ENCODE measurements at regions not wholly inside any gene's neighbourhood (a gene's known extent, or its start where the extent isn't known, plus 50 kb on each side); places are given as distances from the start of the nearest gene placed in this dataset.
"Not testable (repeated sequence)": the region's sequence is repeated elsewhere in the genome, so short reads cannot be mapped to it uniquely, and the experiment has no call there.

- DNase-seq (ENCODE audit: low read depth): no peak
Observed at GRCh38 chr6:134669485-134669884, 280.4 kb downstream of the ALDH8A1 start.

- DNase-seq (ENCODE audit: low read depth): no peak
Observed at GRCh38 chr6:134667111-134667510, 282.8 kb downstream of the ALDH8A1 start.

- DNase-seq (ENCODE audit: low read depth): no peak
Observed at GRCh38 chr6:134666125-134666524, 283.8 kb downstream of the ALDH8A1 start.

- DNase-seq (ENCODE audit: low read depth): no peak
Observed at GRCh38 chr6:134665029-134665723, 284.7 kb downstream of the ALDH8A1 start.

GRCh38 chr6:134663800-134664535 is 285.9 kb downstream of the ALDH8A1 start:
- no peak for DNase-seq (ENCODE audit: low read depth)

- no peak for DNase-seq (ENCODE audit: low read depth)
Observed at GRCh38 chr6:134663356-134663755, 286.5 kb downstream of the ALDH8A1 start.

- DNase-seq (ENCODE audit: low read depth): no peak
Observed at GRCh38 chr6:134662077-134662700, 287.7 kb downstream of the ALDH8A1 start.

GRCh38 chr6:134659885-134660284 is 290.0 kb downstream of the ALDH8A1 start:
- not testable (repeated sequence) for DNase-seq (ENCODE audit: low read depth)

- DNase-seq (ENCODE audit: low read depth): no peak
Observed at GRCh38 chr6:134658596-134658995, 291.3 kb downstream of the ALDH8A1 start.

GRCh38 chr6:134657751-134658527 is 292.0 kb downstream of the ALDH8A1 start:
- DNase-seq (ENCODE audit: low read depth): no peak

- no peak for DNase-seq (ENCODE audit: low read depth)
Observed at GRCh38 chr6:134657343-134657742, 292.6 kb downstream of the ALDH8A1 start.

- DNase-seq (ENCODE audit: low read depth): no peak
Observed at GRCh38 chr6:134654751-134655150, 295.1 kb downstream of the ALDH8A1 start.

- DNase-seq (ENCODE audit: low read depth): no peak
Observed at GRCh38 chr6:134651519-134651918, 298.4 kb downstream of the ALDH8A1 start.

- DNase-seq (ENCODE audit: low read depth): no peak
Observed at GRCh38 chr6:134647861-134648260, 302.0 kb downstream of the ALDH8A1 start.

- DNase-seq (ENCODE audit: low read depth): no peak
Observed at GRCh38 chr6:134642819-134643218, 307.1 kb downstream of the ALDH8A1 start.

- no peak for DNase-seq (ENCODE audit: low read depth)
Observed at GRCh38 chr6:134642279-134642678, 307.6 kb downstream of the ALDH8A1 start.

GRCh38 chr6:134640975-134641429 is 308.9 kb downstream of the ALDH8A1 start:
- DNase-seq (ENCODE audit: low read depth): peak; percentile 32

GRCh38 chr6:134640229-134640628 is 309.7 kb downstream of the ALDH8A1 start:
- DNase-seq (ENCODE audit: low read depth): no peak

- no peak for DNase-seq (ENCODE audit: low read depth)
Observed at GRCh38 chr6:134637847-134638437, 312.0 kb downstream of the ALDH8A1 start.

GRCh38 chr6:134637282-134637681 is 312.6 kb downstream of the ALDH8A1 start:
- no peak for DNase-seq (ENCODE audit: low read depth)

- DNase-seq (ENCODE audit: low read depth): no peak
Observed at GRCh38 chr6:134636186-134636799, 313.6 kb downstream of the ALDH8A1 start.

All from CMK (cell line).